Hematopoietic multipotent progenitor cell treated with erythropoietin and hydrocortisone succinate and interleukin-3 and kit ligand, for 17 days (in vitro differentiated cells): ENCODE measurements at regions not wholly inside any gene's neighbourhood (a gene's known extent, or its start where the extent isn't known, plus 50 kb on each side); places are given as distances from the start of the nearest gene placed in this dataset.

Source experiments
- DNase-seq: peaks from one replicate; pipeline ENCODE4 v3.0.0-alpha.2; 2015; ENCODE audit warnings: low spot score

GRCh38 chr16:73251608-73252007 is 203.7 kb upstream of the ZFHX3 start:
- no peak for DNase-seq

DNA sequence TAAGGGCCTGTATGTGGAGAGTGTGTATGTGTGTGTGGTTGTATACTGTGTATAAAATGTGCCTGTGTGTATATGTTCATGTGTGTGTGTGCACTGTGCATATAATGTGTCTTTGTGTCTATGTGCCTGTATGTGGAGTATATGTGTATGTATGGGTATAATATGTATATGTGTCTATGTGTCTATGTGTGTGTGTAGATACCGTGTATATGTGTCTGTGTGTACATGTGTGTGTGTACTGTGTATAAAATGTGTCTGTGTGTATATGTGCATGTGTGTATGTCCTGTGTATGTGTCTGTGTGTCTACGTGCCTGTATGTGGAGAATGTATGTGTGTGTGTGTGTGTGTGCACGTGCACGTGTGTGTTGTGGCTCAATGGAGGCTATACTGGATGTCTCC is 200.4 kb upstream of the ZFHX3 start:
- DNase-seq, result no peak

GRCh38 chr16:73240920-73241319 is 193.0 kb upstream of the ZFHX3 start:
- DNase-seq, result no peak

GRCh38 chr16:73237601-73238000 is 189.7 kb upstream of the ZFHX3 start:
- no peak for DNase-seq

- no peak for DNase-seq
These were observed 186.6 kb upstream of the ZFHX3 start for GRCh38 chr16:73234496-73234895.

DNA sequence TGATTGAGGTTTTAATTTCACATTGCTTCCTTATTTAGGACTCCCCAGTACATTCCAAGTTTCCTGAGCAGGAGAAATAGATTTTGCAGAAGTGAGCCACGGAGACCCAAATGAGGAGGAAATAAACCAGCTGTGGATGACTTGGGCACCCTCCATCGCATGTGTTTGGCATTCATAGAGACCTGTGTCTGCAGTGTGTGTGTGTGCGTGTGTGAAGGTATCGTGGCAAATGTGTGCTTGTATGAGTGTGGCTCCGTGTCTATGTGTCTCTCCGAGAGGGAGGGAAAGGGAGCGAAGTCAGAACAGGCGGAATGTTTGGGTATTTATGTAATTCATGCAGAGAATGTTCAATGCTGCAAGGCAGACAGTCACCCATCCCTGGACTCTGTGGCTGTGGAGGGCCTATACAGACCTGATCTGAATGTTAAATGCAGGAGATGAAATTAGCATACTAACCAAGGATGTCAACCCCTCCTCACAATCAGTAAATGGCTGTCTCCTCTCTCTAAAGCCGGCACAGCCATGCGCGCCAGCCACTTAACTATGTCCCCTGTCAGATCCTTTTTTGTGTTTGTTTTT is 186.0 kb upstream of the ZFHX3 start:
- no peak for DNase-seq

DNA sequence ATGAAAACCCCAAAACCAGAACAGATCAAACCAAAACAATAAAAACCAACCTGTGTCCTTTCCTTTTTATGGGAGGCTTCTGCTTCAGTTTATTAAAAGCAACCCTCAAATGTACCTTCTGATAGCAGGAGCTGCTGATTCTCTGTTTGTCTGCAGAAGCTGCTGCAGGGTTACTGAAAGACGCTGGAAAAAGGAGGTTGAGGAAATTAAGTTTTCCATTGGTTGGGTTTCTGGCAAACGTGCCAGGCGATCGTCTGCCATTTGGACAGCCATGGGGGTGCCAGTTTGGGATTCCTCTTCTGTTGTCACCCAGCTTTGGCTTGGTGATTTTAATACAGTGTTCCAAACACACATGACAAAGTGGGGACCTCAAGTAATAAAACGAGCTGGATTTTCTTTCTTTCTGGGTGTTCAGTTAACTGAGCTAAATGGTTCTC is 185.4 kb upstream of the ZFHX3 start:
- no peak for DNase-seq

DNA sequence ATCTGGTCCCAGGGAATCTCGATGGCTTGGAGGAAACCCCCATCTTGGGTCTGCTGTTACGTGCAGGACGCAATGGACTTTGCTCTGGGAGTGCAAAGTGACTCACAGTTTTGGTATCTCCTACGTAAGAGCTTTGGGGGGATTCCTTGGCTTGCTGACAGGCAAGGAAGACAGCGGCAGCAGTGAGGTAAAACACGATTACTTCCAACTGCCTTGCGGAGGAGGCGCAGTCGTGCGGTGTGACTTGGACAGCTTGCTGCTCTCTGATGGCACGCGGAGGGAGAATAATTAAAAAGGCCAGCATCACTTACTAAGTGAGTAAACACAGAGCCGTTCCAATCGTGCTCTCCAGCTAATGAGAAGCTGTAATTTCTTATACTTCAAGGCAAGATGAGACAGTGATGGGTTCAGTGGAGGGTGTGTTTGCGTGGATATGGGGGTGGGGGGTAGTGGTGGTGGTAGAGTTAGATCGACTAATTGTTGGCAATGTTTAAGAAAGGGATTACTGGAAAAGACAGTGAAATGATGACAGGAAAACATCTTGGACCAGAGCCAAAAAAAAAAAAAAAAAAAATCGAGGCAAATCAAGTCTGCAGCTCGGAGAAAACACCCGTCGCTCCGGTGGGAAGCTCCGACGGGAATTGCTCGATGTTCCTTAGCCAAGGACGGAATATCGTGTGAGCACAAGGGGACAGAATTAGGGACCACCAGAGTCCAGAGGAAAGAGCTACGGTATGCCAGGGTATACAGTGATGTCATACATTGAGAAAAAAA is 184.8 kb upstream of the ZFHX3 start:
- no peak for DNase-seq

GRCh38 chr16:73231944-73232554 is 184.1 kb upstream of the ZFHX3 start:
- DNase-seq, result no peak

DNA sequence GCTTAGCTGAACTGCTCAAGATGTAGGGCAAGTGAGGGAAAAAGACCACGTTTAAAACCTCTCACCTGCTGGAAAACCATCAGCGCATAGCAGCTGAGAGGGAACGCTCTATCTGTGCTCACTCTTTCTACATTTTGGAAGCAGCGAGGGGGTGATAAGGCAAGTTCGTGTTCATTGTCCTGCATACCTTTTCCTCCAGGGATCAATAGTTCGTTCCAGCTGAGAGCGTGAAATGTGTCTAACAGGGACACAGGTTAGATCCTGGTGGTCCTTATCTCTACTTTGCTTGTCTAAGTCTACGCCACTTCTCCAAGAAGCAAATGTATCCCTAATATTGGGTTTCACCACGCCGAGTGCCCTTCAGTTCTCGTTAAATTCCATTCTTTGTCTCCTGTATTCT is 183.5 kb upstream of the ZFHX3 start:
- no peak for DNase-seq

- DNase-seq, result no peak
These were observed 182.7 kb upstream of the ZFHX3 start for GRCh38 chr16:73230651-73231050.

- no peak for DNase-seq
These were observed 180.7 kb upstream of the ZFHX3 start for GRCh38 chr16:73228649-73229048.

GRCh38 chr16:73226675-73227074 is 178.7 kb upstream of the ZFHX3 start:
- no peak for DNase-seq

- no peak for DNase-seq
These were observed 178.1 kb upstream of the ZFHX3 start for GRCh38 chr16:73225983-73226382.

- DNase-seq, result no peak
These were observed 172.9 kb upstream of the ZFHX3 start for GRCh38 chr16:73220836-73221235.

DNA sequence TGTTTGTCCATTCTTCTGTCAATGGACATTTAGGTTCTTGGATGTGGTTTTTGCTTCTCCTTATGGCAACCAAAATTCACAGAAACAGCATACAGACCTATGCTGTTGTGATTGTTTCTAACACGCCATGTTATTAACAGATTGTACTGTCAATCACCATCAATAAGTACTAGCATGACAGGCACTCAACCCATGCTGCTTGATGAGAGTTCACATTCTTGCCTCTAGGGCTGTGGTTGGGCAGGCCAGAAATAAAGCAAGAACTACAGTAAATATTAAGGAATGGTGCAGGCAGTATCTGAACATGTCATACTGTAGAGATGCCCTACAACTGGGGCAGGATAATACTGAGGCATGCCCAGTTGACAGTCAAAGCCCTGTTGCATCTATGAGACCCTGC is 171.2 kb upstream of the ZFHX3 start:
- DNase-seq, result no peak

DNA sequence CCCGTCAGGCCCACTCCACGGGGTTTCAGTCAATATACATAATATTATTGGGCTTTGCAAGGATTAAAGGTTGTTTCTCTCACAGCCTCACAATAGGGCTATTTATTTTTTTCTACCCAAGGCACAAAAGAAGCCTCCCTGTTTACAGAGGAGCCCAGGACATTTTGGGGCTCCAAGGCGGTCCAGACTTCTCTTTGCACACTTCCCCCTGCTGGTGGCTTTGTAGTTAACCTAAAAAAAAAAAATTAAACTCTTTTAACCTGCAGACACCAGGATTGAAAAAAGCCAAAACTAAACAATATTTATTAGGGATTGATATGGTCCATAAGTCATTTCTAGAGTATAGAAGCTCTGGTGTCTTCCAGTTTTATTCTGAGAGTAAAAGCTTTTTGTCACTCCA is 169.7 kb upstream of the ZFHX3 start:
- DNase-seq, result no peak

GRCh38 chr16:73216932-73217331 is 169.0 kb upstream of the ZFHX3 start:
- no peak for DNase-seq

DNA sequence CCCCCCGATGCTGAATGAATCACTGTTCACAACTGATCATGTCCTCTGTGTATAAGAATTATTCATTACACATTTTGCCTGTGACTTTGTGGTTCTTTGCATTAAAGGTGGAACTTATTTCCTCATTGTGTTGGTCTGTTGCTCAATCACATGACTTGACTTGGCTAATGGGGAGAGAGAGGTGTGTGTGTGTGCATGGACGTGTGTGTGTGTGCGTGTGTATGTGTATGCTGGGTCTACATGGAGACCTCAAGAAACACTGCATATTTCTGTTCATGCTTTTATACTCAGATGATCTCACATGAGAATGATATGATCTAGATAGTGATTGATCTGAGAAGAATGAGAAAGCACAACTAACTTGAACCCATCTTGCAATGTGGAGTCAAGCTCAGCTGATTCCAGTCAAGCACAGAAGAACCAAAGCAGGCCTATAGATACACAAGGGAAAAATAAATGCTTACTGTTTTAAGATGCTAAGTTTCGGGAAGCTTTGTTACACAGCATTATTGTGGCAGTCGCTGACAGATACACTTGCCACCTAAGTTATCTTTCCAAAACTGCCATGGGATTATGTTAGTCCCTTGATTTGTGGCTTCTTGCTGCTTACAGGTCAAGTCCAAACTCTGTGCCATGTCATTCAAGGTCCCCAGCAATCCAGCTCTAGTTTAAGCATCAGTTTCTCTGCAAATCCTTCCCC is 167.9 kb upstream of the ZFHX3 start:
- DNase-seq, result no peak

- DNase-seq, result no peak
These were observed 167.1 kb upstream of the ZFHX3 start for GRCh38 chr16:73214825-73215677.

- no peak for DNase-seq
These were observed 166.0 kb upstream of the ZFHX3 start for GRCh38 chr16:73213732-73214455.
